NCI-H146 (cell line): ENCODE measurements at regions not wholly inside any gene's neighbourhood (a gene's known extent, or its start where the extent isn't known, plus 50 kb on each side); places are given as distances from the start of the nearest gene placed in this dataset.
"Not testable (repeated sequence)": the region's sequence is repeated elsewhere in the genome, so short reads cannot be mapped to it uniquely, and the experiment has no call there.

Experiments used
- DNase-seq: peaks from one replicate; lab custom pipeline; 2025; lab: John Stamatoyannopoulos, UW

DNA sequence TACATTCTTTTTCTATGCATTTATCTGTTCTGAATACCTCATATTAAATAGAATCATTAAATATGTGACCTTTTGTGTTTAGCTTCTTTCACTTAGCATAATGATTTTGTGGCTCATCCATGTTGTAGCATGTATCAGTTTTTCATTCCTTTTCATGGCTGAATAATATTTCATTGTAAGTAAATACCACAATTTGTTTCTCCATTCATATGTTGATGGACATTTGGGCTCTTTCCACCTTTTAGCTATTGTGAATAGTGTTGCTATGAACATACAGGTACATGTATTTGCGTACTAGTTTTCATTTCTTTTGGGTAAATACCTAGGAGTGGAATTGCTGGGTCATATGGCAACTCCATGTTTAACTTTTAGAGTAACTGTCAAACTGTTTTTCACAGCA lies 85.1 kb downstream of the GNL3L start:
- DNase-seq, result no peak

DNA sequence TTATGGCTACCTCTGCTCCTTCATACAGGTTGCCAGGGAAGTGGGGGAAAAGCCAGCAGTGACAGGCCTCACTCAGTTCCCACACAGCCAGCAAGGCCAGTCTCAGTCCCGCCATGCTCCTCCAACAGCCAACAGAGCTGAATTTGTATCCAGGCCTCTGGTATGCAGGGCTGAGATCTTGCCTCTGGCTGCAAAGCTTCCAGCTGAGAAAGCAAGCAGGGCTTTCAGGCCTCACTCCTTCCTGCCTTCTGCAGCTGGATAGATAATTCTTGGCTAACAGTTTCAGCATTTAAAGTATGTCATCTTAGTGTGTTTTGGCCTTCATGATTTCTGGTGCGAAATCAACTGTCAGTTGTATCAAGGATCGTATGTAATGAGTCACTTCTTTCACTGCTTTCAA lies 103.6 kb downstream of the GNL3L start:
- no peak for DNase-seq

DNA sequence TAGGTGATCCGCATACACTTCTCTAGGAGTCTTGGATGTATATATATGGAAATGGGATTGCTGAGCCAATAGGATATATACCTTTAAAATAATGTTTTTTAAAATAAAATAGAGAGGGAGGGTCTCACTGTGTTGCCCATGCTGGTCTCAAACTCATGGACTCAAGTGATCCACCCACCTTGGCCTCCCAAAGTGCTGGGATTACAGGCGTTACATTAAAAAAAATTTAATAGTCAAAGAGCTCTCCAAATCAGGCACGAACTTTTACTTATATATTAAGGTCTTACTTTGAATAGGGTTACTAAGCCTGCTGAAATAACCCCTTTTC lies 109.0 kb downstream of the GNL3L start:
- DNase-seq, result no peak

DNA sequence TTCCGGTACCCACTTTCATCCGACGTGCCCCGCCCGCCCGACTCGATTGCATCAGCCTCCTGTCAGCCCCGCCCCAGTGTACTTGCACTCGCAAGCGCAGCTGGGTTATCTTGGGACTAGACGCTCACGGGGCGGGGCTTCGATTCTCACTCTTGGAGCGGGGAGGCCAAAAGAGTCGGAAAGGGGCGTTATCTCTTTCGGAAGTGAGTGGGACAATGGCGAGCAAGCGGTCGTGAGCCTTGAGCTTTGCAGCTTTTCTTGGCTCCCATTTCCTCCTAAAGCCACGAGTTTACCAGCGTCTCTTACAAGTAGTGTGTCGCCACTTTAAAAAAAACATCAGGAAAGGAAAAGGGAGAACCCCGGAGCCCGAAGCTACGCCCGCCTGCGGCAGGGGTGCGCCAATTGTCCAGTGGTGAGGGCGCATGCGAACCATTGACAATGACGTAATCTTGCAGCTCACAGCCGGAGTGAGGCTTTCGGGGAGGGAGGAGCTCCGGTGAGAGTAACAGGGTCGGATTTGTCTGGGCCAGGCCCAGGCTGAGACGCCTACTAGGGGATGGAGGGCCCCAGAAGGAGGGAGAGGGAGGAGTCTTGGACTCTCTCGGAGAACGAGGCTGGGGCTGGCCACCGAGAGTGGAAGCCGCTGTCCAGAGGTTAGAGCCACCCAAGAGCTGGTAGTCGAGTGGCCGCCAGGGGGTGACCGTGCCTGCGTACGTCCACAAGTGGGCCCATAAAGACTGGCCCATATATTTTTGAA lies 109.5 kb downstream of the GNL3L start:
- DNase-seq, result peak; percentile 95

DNA sequence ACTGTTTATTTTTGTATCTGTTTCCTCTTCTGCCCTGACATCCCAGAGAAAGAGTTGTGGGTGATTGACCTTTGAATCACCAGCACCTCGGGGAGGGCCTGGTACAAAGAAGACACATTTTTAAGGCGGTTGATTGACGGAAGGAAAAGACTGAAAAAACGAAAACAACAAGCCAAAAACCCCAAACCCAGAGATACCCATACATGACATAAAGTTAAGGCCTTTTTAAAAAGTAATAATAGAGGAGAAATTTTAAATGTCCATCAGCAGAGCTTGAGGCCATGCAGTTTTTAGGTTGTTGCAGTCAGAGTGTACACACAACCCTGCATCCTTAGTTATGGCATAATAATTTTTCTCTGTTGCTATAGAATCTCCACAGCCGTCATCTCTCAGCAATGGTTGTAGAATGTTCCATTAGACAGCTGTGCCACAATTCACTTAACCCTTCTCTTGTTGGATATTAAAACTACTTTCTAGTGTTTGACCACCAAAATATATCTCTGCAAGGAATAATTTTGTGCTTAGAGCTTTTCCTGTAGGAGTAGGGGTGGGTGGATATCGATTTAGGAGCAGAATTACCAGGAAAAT lies 110.2 kb downstream of the GNL3L start:
- no peak for DNase-seq

DNA sequence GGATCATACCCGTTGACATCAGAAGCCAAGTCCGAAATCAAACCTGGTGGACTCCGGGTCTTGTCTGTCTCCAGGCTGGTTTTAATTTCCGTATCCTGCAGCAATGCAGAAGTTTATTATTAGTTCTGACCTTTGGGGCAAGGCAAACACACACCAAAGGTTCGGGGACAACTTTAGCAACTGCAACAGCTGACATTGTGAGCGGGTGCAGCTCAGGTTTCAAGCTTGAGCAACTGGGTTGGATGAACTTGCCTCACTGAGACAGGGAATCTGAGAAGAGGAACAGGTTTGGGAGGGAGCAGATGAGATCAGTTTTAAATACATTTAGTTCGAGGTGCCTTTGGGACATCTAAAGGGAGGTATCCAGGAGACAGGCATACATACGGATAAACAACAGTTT lies 110.7 kb downstream of the GNL3L start:
- DNase-seq, result no peak

DNA sequence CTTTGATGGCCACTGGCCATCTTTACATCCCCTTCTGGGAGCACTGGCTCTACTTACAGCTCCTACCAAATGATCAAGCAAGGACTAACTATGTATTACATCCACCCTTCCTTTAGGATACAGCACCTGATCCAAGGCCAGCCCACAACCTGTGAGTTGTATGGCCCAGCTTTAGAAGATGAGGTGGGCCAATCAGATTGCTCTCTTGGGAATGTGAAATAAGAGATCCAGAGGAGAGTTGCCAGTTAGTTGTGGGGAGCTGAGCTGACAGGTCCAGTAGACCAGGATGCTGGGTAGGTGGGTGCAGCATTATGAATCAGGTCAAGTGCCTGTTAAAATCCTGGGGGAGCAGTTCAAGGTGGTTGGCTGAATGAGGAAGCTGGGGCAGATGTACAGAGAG lies 111.5 kb downstream of the GNL3L start:
- DNase-seq, result no peak

DNA sequence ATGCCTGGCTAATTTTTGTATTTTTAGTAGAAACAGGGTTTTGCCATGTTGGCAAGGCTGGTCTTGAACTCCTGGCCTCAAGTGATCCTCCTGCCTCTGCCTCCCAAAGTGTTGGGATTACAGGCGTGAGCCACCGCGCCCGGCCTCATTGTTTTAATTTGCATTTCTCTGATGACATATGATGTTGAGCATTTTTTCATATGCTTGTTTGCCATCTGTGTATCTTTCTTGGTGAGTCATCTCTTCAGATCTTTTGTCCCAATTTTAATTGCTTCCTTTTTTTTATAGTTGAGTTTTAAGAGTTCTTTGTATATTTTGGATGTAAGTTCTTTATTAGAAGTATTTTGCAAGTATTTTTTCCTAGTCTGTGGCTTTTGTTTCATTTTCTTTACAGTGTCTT lies 117.6 kb downstream of the GNL3L start:
- not testable (repeated sequence) for DNase-seq

DNA sequence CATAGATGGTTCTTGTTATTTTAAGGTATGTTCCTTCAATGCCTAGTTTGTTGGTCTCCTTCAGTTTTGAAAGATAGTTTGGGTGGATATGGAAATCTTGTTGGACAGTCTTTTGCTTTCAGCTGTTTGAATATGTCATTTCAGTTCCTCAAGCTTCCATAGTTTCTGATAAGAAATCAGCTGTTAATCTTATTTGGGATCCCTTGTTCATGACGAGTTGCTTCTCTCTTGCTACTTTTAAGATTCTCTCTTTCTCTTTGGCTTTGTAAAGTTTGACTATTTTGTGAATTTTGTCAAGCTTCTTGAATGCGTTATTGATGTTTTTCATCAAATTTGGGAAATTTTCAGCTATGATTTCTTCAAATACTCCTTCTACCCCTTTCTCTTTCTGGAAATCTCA lies 129.5 kb downstream of the GNL3L start:
- no peak for DNase-seq

DNA sequence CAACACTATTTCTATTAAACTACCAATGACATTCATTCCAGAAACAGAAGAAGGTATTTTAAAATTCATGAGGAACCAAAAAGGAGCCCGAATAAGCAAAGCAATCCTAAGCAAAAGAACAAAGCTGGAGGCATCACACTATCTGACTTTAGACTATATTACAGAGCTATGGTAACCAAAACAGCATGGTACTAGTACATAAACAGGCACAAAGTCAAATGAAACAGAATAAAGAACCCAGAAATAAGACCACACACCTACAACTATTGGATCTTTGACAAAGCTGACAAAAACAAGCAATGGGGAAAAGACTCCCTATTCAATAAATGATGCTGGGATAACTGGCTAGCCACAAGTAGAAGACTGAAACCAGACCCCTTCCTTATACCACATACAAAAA lies 122.3 kb downstream of the ITIH6 start:
- DNase-seq, result no peak

DNA sequence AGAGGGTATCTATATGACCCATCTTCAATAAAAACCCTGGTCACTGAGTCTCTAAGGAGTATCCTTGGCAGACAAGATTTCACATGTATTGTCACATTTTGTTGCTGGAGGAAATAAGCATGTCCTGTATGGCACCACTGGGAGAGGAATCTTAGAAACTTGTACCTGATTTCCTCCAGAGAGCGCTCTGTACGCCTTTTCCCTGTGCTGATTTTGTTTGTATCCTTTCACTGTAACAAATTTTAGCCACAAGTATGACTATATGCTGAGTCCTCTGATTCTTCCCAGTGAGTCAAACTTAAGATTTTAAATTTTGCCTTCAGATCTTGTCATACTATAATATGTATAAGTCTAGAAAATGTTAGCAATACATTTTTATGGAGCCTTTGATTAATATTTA lies 102.8 kb downstream of the ITIH6 start:
- no peak for DNase-seq

DNA sequence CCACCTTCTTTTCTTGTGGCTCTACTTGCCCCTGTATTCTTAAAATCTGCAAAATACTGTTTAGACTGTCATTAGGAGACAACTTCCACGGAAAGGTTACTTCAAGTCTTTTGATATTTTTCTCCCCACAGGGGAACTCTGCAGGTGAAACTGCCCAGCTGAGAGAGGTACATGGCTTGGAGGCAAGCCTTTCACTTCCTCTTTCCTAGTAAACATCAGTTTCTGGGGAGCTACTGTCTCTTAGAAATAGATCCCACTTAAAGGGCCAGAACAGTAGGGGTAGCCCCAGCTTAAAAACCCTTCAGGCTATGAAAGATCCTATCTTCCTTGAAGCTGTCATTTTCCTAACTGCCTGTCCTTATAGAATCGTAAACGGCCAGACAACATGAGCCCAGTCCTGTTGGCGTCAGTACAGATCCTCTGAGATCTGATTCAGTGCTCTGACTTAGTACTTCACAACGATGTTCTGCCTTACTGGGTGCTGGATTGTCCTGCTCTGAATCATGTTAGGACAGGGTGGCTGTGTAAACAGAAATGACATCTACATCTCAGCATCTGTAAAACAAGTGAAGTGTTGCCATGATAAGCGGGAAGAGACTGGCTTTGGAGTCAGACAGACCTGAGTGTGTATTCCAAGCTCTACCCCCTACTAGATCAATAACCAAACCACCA lies 102.1 kb downstream of the ITIH6 start:
- DNase-seq, result no peak
